ENCODE measurements at regions not wholly inside any gene's neighbourhood (a gene's known extent, or its start where the extent isn't known, plus 50 kb on each side); places are given as distances from the start of the nearest gene placed in this dataset.

DNA sequence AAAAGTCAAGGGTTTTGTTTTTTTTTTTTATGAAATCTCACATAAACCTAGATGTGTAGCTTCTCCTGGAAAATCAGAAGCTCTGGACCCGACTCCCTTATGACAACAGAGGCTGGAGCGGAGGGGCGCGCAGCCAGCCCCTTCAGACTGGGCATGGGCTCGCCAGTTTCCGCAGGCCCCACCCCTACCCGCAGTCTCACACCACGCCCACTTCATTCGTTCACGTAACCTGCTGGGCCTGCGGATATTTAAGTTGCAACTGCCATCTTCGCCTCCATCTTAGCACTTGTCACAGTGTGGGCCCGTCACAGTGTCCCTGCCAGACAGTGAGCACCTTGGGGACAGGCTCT lies 111.7 kb upstream of the PTPN1 start:
- no peak overlapping the region for H3K4me3 ChIP-seq
- intact Hi-C loops (cut with micrococcal nuclease), result no loop called here
- H3K27ac ChIP-seq (ENCODE audit: extremely low read depth, low read depth, low read length), result no peak overlapping the region
- H3K4me1 ChIP-seq (replicated peaks in 1 of 2; ENCODE audit: control insufficient read depth in 2 of 2, insufficient read depth in 2 of 2, low read length in 2 of 2), result peaks cover 6 to 20% of the 10 kb centered on the region in 2 experiments; a peak in 4 of 5 replicates
- ATAC-seq (no peak), FAIRE-seq (no peak), DNase-seq (ENCODE audit: extremely low read depth in 1 of 4, low spot score in 3 of 4) (no peak)
- no peak overlapping the region for H3K9ac ChIP-seq (ENCODE audit: insufficient read depth in 1 of 2, low read depth in 2 of 2, low read length in 2 of 2)
- H3K4me2 ChIP-seq (ENCODE audit: insufficient read depth, low read length), result no peak overlapping the region
- CTCF ChIA-PET (ENCODE audit: low intra/inter-chr PET ratio), result no interaction called here
- no peaks in the 10 kb centered on the region for H3K27me3 ChIP-seq (ENCODE audit: control insufficient read depth in 2 of 2, insufficient read depth in 2 of 2, low read length in 2 of 2)
- 65% methylated on average over 13 of the region's 13 CpGs for WGBS (ENCODE audit: insufficient coverage, low coverage, missing lambda C conversion rate)
- no peaks in the 10 kb centered on the region for H3K9me1 ChIP-seq (ENCODE audit: control insufficient read depth, insufficient read depth, low read length)
- BruUV-seq (replicated peaks), result no TSS peak
- POLR2A ChIA-PET, result interaction anchor here (0.8 kb wide), 1 partner anchor 8 kb away, joined by 3 read pairs; no protein-coding TSS in a partner anchor
- TF ChIP-seq, protein P1, sequence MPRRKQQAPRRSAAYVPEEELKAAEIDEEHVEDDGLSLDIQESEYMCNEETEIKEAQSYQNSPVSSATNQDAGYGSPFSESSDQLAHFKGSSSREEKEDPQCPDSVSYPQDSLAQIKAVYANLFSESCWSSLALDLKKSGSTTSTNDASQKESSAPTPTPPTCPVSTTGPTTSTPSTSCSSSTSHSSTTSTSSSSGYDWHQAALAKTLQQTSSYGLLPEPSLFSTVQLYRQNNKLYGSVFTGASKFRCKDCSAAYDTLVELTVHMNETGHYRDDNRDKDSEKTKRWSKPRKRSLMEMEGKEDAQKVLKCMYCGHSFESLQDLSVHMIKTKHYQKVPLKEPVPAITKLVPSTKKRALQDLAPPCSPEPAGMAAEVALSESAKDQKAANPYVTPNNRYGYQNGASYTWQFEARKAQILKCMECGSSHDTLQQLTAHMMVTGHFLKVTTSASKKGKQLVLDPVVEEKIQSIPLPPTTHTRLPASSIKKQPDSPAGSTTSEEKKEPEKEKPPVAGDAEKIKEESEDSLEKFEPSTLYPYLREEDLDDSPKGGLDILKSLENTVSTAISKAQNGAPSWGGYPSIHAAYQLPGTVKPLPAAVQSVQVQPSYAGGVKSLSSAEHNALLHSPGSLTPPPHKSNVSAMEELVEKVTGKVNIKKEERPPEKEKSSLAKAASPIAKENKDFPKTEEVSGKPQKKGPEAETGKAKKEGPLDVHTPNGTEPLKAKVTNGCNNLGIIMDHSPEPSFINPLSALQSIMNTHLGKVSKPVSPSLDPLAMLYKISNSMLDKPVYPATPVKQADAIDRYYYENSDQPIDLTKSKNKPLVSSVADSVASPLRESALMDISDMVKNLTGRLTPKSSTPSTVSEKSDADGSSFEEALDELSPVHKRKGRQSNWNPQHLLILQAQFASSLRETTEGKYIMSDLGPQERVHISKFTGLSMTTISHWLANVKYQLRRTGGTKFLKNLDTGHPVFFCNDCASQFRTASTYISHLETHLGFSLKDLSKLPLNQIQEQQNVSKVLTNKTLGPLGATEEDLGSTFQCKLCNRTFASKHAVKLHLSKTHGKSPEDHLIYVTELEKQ (CRISPR knock-in tag; IDR thresholded peaks at IDR 0.05), result no peak
- TF ChIP-seq PTTG1 (tag; IDR thresholded peaks at IDR 0.05; ENCODE audit: low read depth) (no peak), FOXA3 (CRISPR knock-in tag; conservative IDR thresholded peaks at IDR 0.05 in 1 of 2, IDR thresholded peaks at IDR 0.05 in 1 of 2) (no peak), KDM4B (IDR thresholded peaks at IDR 0.05; ENCODE audit: borderline replicate concordance in 2 of 2, low read depth in 1 of 2) (no peak), ZNF23 (CRISPR knock-in tag; IDR thresholded peaks at IDR 0.05) (no peak), STAT5A (IDR thresholded peaks at IDR 0.05; ENCODE audit: borderline replicate concordance, low read length) (no peak), ZBTB43 (CRISPR knock-in tag; IDR thresholded peaks at IDR 0.05) (no peak), MYC (IDR thresholded peaks at IDR 0.05; ENCODE audit: low read depth, low read length) (no peak), MYC (CRISPR knock-in tag; IDR thresholded peaks at IDR 0.05; ENCODE audit: borderline replicate concordance, low read depth) (no peak), ZNF217 (CRISPR knock-in tag; IDR thresholded peaks at IDR 0.05) (no peak)
- TF ChIP-seq, protein P2, sequence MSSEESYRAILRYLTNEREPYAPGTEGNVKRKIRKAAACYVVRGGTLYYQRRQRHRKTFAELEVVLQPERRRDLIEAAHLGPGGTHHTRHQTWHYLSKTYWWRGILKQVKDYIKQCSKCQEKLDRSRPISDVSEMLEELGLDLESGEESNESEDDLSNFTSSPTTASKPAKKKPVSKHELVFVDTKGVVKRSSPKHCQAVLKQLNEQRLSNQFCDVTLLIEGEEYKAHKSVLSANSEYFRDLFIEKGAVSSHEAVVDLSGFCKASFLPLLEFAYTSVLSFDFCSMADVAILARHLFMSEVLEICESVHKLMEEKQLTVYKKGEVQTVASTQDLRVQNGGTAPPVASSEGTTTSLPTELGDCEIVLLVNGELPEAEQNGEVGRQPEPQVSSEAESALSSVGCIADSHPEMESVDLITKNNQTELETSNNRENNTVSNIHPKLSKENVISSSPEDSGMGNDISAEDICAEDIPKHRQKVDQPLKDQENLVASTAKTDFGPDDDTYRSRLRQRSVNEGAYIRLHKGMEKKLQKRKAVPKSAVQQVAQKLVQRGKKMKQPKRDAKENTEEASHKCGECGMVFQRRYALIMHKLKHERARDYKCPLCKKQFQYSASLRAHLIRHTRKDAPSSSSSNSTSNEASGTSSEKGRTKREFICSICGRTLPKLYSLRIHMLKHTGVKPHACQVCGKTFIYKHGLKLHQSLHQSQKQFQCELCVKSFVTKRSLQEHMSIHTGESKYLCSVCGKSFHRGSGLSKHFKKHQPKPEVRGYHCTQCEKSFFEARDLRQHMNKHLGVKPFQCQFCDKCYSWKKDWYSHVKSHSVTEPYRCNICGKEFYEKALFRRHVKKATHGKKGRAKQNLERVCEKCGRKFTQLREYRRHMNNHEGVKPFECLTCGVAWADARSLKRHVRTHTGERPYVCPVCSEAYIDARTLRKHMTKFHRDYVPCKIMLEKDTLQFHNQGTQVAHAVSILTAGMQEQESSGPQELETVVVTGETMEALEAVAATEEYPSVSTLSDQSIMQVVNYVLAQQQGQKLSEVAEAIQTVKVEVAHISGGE (CRISPR knock-in tag; IDR thresholded peaks at IDR 0.05), result no peak
- H3K79me2 ChIP-seq (ENCODE audit: control insufficient read depth, insufficient read depth, low read length), result no peaks in the 10 kb centered on the region
- H3K9me3 ChIP-seq (replicated peaks; ENCODE audit: control insufficient read depth, insufficient read depth, low read depth, low read length), result no peaks in the 10 kb centered on the region
- H2AFZ ChIP-seq (ENCODE audit: low read depth, low read length), result no peak overlapping the region
- in situ Hi-C loops (cut with MboI), result no loop called here
- no peaks in the 10 kb centered on the region for H3K36me3 ChIP-seq (ENCODE audit: control insufficient read depth, insufficient read depth, low read length)
- H4K20me1 ChIP-seq (replicated peaks; ENCODE audit: control insufficient read depth, insufficient read depth, low read length), result no peaks in the 10 kb centered on the region

Data from K562 (cell line).